CD14-positive monocyte (primary cell): ENCODE measurements at regions not wholly inside any gene's neighbourhood (a gene's known extent, or its start where the extent isn't known, plus 50 kb on each side); places are given as distances from the start of the nearest gene placed in this dataset.
"Not testable (repeated sequence)": the region's sequence is repeated elsewhere in the genome, so short reads cannot be mapped to it uniquely, and the experiment has no call there.

Source experiments
- DNase-seq, 3 donors: peaks; one replicate each; pipeline ENCODE4 v3.0.0-alpha.2; 2011 to 2022
- H2AFZ ChIP-seq: 2 replicates; pipeline ENCODE4 v1.6.0; 2012; ENCODE audit warnings: mild to moderate bottlenecking, low read depth, low read length, inconsistent platforms; ENCODE audit not compliant: insufficient read depth, poor library complexity, severe bottlenecking
- H3K27ac ChIP-seq, 2 donors: 1 replicate in 1 of 2; 2 replicates in 1 of 2; pipeline ENCODE4 v1.5.1; 2012 to 2013; ENCODE audit warnings: low read length in 2 of 2, control low read depth in 1 of 2, inconsistent platforms in 1 of 2, low read depth in 1 of 2, mild to moderate bottlenecking in 1 of 2
- H3K27me3 ChIP-seq, 2 donors: one replicate each; pipeline versions ENCODE4 v1.6.0 to v1.6.1; 2011 to 2013; ENCODE audit warnings: low read length in 2 of 2; ENCODE audit not compliant: control insufficient read depth in 2 of 2, insufficient read depth in 2 of 2
- H3K36me3 ChIP-seq, 2 donors: replicated peaks in 1 of 2; 1 replicate in 1 of 2; 2 replicates in 1 of 2; pipeline versions ENCODE4 v1.5.1 to v1.6.1; 2012 to 2013; ENCODE audit warnings: low read length in 2 of 2, control low read depth in 1 of 2, inconsistent platforms in 1 of 2, mild to moderate bottlenecking in 1 of 2; ENCODE audit not compliant: insufficient read depth in 2 of 2, control insufficient read depth in 1 of 2
- H3K4me1 ChIP-seq, 2 donors: 1 replicate in 1 of 2; 2 replicates in 1 of 2; pipeline versions ENCODE4 v1.5.1 to v1.6.1; 2012 to 2013; ENCODE audit warnings: low read length in 2 of 2, control low read depth in 1 of 2, inconsistent platforms in 1 of 2, mild to moderate bottlenecking in 1 of 2, moderate library complexity in 1 of 2; ENCODE audit not compliant: insufficient read depth in 2 of 2, control insufficient read depth in 1 of 2
- H3K4me2 ChIP-seq: replicated peaks from 2 replicates; pipeline ENCODE3; 2012; ENCODE audit warnings: low read length, moderate library complexity, mild to moderate bottlenecking; ENCODE audit not compliant: poor library complexity, severe bottlenecking; ENCODE audit errors: extremely low read depth
- H3K4me3 ChIP-seq, 3 experiments: fragments of 200-600 bp in 1 of 3; sonication (generic) in 1 of 3; replicated peaks in 1 of 3; 1 replicate in 2 of 3; 2 replicates in 1 of 3; pipeline ENCODE4 v1.5.1; 2011 to 2013; ENCODE audit warnings: low read length in 3 of 3, mild to moderate bottlenecking in 3 of 3, control low read depth in 2 of 3, low read depth in 2 of 3, inconsistent platforms in 1 of 3, moderate library complexity in 1 of 3
- H3K79me2 ChIP-seq: 2 replicates; pipeline ENCODE4 v1.6.0; 2012; ENCODE audit warnings: mild to moderate bottlenecking, control low read depth, inconsistent platforms, low read length, moderate library complexity; ENCODE audit not compliant: insufficient read depth
- H3K9ac ChIP-seq: 2 replicates; pipeline ENCODE4 v1.6.0; 2017; ENCODE audit warnings: low read length, mild to moderate bottlenecking; ENCODE audit not compliant: insufficient read depth, poor library complexity, severe bottlenecking
- H3K9me3 ChIP-seq, 2 donors: replicated peaks in 1 of 2; 1 replicate in 1 of 2; 2 replicates in 1 of 2; pipeline versions ENCODE4 v1.5.1 to v1.6.1; 2012 to 2013; ENCODE audit warnings: low read length in 2 of 2, control low read depth in 1 of 2; ENCODE audit not compliant: control insufficient read depth in 1 of 2, insufficient read depth in 1 of 2
- H4K20me1 ChIP-seq: 2 replicates; pipeline ENCODE4 v1.6.0; 2012; ENCODE audit warnings: mild to moderate bottlenecking, low read length, control low read depth, moderate library complexity; ENCODE audit not compliant: insufficient read depth
- H3K27ac Mint-ChIP-seq, 7 donors: one replicate each; pipeline ENCODE4 v1.8.0; 2020; ENCODE audit warnings: mild to moderate bottlenecking in 7 of 7, mixed read lengths in 7 of 7, moderate library complexity in 6 of 7, inconsistent platforms in 2 of 7
- H3K27me3 Mint-ChIP-seq, 3 donors: one replicate each; pipeline ENCODE4 v1.8.0; 2021 to 2022; ENCODE audit warnings: low read depth in 3 of 3, mild to moderate bottlenecking in 3 of 3, mixed read lengths in 3 of 3, moderate library complexity in 3 of 3, inconsistent platforms in 1 of 3
- H3K36me3 Mint-ChIP-seq, 2 donors: one replicate each; pipeline ENCODE4 v1.8.0; 2020; ENCODE audit warnings: mixed read lengths in 2 of 2, inconsistent platforms in 1 of 2, mild to moderate bottlenecking in 1 of 2
- H3K4me1 Mint-ChIP-seq: one replicate; pipeline ENCODE4 v1.8.0; 2020; ENCODE audit warnings: mild to moderate bottlenecking, mixed read lengths
- H3K4me3 Mint-ChIP-seq, 2 donors: one replicate each; pipeline ENCODE4 v1.8.0; 2020; ENCODE audit warnings: mild to moderate bottlenecking in 2 of 2, mixed read lengths in 2 of 2, moderate library complexity in 1 of 2
- H3K9me3 Mint-ChIP-seq, 7 donors: one replicate each; pipeline ENCODE4 v1.8.0; 2020 to 2022; ENCODE audit warnings: mixed read lengths in 7 of 7, mild to moderate bottlenecking in 6 of 7, moderate library complexity in 6 of 7, inconsistent platforms in 2 of 7
- WGBS: methylation state at CpG from one replicate; pipeline ENCODE4 v1.1.5; 2013; ENCODE audit warnings: missing lambda C conversion rate; ENCODE audit not compliant: insufficient coverage; 5-methylcytosine and 5-hydroxymethylcytosine counted together
- intact Hi-C, 2 donors: fragments of 100-400 bp; cut with micrococcal nuclease; formaldehyde crosslinking; loops; one replicate each; pipeline versions ENCODE4 v1.15.0 to v1.15.1; 2023
- TF ChIP-seq, protein P1 (sequence below): fragments of 200-600 bp; IDR thresholded peaks from one replicate; pipeline ENCODE4 v1.8.0; 2022; ENCODE audit warnings: antibody characterized with exemption, mild to moderate bottlenecking

DNA sequence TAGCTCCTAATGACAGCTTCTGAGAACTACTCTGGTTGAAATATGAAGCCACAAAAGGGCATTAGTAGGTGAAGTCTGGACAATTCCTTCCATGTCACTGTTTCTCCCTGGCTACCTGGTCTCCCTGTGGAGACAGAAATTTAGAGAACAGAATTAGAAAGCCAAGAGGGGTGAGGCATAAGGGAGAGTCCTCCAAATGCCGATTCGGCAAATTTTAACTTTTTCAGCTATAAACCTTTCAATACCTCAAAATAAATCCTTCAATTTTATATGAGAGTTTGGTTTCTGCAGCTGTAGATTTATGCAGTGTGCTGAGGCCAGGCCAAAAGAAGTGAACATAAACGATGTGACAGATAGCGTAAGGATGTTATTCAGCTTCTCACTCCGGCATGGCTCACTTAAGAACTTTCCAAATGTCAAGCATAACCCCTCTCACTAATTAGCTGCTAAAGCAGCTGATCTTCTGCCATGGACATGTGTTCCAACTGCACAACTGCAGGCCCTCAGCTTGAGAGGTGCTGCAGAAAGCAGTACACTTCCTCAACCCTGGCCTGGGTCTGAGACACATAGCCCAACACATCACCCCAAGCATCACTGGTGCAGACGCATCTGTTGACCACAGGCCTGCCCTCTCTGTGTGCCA, 247.9 kb upstream of the SOX9 start:
- Mint-ChIP-seq H3K9me3 (peaks cover 0 to 5% (median 1%) of the 10 kb centered on the region in 7 donors), H3K36me3 (no peaks in the 10 kb centered on the region), H3K4me3 (no peak overlapping the region), H3K27me3 (no peaks in the 10 kb centered on the region), H3K27ac (no peak overlapping the region), H3K4me1 (no peaks in the 10 kb centered on the region)
- H2AFZ ChIP-seq = no peak overlapping the region
- H3K9ac ChIP-seq = no peak overlapping the region
- H3K27me3 ChIP-seq = no peaks in the 10 kb centered on the region
- no peak overlapping the region for H3K4me2 ChIP-seq
- DNase-seq = no peak
- TF ChIP-seq, protein P1, sequence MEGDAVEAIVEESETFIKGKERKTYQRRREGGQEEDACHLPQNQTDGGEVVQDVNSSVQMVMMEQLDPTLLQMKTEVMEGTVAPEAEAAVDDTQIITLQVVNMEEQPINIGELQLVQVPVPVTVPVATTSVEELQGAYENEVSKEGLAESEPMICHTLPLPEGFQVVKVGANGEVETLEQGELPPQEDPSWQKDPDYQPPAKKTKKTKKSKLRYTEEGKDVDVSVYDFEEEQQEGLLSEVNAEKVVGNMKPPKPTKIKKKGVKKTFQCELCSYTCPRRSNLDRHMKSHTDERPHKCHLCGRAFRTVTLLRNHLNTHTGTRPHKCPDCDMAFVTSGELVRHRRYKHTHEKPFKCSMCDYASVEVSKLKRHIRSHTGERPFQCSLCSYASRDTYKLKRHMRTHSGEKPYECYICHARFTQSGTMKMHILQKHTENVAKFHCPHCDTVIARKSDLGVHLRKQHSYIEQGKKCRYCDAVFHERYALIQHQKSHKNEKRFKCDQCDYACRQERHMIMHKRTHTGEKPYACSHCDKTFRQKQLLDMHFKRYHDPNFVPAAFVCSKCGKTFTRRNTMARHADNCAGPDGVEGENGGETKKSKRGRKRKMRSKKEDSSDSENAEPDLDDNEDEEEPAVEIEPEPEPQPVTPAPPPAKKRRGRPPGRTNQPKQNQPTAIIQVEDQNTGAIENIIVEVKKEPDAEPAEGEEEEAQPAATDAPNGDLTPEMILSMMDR = no peak
- H3K4me3 ChIP-seq = no peak overlapping the region
- H3K27ac ChIP-seq = no peak overlapping the region
- 93% methylated on average over 3 of the region's 6 CpGs for WGBS
- H3K9me3 ChIP-seq = peaks cover 0 to 3% of the 10 kb centered on the region in 2 donors
- H4K20me1 ChIP-seq = no peaks in the 10 kb centered on the region
- no peaks in the 10 kb centered on the region for H3K4me1 ChIP-seq
- intact Hi-C loops = no loop called here
- H3K36me3 ChIP-seq = no peaks in the 10 kb centered on the region
- H3K79me2 ChIP-seq = no peaks in the 10 kb centered on the region

DNA sequence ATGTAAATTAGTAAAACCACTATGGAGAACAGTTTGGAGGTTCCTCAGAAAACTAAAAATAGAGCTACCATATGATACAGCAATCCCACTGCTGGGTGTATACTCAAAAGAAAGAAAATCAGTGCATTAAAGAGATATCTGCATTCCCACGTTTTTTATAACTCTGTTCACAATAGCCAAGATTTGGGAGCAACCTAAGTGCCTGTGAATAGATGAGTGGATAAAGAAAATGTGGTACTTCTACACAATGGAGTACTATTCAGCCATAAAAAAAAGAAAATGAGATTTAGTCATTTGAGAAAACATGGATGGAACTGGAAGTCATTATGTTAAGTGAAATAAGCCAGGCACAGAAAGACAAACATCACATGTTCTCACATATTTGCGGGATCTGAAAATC, 246.0 kb upstream of the SOX9 start:
- H3K27ac ChIP-seq, H3K27me3 ChIP-seq, H3K9me3 Mint-ChIP-seq, H3K9me3 ChIP-seq, H3K4me3 ChIP-seq, DNase-seq, H4K20me1 ChIP-seq, H3K27ac Mint-ChIP-seq, intact Hi-C loops, H3K9ac ChIP-seq, H3K4me3 Mint-ChIP-seq, H2AFZ ChIP-seq, H3K4me1 Mint-ChIP-seq, H3K4me1 ChIP-seq, H3K79me2 ChIP-seq, H3K36me3 ChIP-seq, H3K36me3 Mint-ChIP-seq, H3K27me3 Mint-ChIP-seq, H3K4me2 ChIP-seq: not testable (repeated sequence)
- WGBS = no CpG with 5 or more reads among the region's 2 CpGs
